Osteocyte (in vitro differentiated cells): ENCODE measurements at regions not wholly inside any gene's neighbourhood (a gene's known extent, or its start where the extent isn't known, plus 50 kb on each side); places are given as distances from the start of the nearest gene placed in this dataset.

Experiments used
- DNase-seq: peaks from one replicate; pipeline ENCODE4 v3.0.0; 2021; ENCODE audit warnings: mixed read lengths; ENCODE audit not compliant: unreplicated experiment; ENCODE audit errors: extremely low spot score
- H3K27ac Mint-ChIP-seq: one replicate; pipeline ENCODE4 v1.8.0; 2021; ENCODE audit warnings: mild to moderate bottlenecking, mixed read lengths; ENCODE audit not compliant: unreplicated experiment
- H3K27me3 Mint-ChIP-seq: one replicate; pipeline ENCODE4 v1.8.0; 2021; ENCODE audit warnings: mixed read lengths; ENCODE audit not compliant: unreplicated experiment
- H3K36me3 Mint-ChIP-seq: one replicate; pipeline ENCODE4 v1.8.0; 2021; ENCODE audit warnings: mixed read lengths; ENCODE audit not compliant: unreplicated experiment
- H3K4me1 Mint-ChIP-seq: one replicate; pipeline ENCODE4 v1.8.0; 2021; ENCODE audit warnings: mixed read lengths; ENCODE audit not compliant: unreplicated experiment
- H3K4me3 Mint-ChIP-seq: one replicate; pipeline ENCODE4 v1.8.0; 2021; ENCODE audit warnings: mild to moderate bottlenecking, moderate library complexity, mixed read lengths; ENCODE audit not compliant: unreplicated experiment
- H3K9me3 Mint-ChIP-seq: one replicate; pipeline ENCODE4 v1.8.0; 2021; ENCODE audit warnings: mixed read lengths; ENCODE audit not compliant: unreplicated experiment
- TF ChIP-seq, protein P1 (sequence below): fragments of 200-600 bp; sonication (generic); IDR thresholded peaks from 2 replicates; pipeline ENCODE4 v1.5.0; 2021; ENCODE audit warnings: antibody characterized with exemption, mild to moderate bottlenecking, moderate library complexity

GRCh38 chr1:219434923-219435297 is 178.0 kb downstream of the ZC3H11B start:
- Mint-ChIP-seq H3K36me3 (no peaks in the 10 kb centered on the region), H3K27me3 (no peaks in the 10 kb centered on the region), H3K4me3 (no peak overlapping the region), H3K4me1 (no peaks in the 10 kb centered on the region), H3K27ac (no peak overlapping the region), H3K9me3 (no peaks in the 10 kb centered on the region)
- TF ChIP-seq, protein P1, sequence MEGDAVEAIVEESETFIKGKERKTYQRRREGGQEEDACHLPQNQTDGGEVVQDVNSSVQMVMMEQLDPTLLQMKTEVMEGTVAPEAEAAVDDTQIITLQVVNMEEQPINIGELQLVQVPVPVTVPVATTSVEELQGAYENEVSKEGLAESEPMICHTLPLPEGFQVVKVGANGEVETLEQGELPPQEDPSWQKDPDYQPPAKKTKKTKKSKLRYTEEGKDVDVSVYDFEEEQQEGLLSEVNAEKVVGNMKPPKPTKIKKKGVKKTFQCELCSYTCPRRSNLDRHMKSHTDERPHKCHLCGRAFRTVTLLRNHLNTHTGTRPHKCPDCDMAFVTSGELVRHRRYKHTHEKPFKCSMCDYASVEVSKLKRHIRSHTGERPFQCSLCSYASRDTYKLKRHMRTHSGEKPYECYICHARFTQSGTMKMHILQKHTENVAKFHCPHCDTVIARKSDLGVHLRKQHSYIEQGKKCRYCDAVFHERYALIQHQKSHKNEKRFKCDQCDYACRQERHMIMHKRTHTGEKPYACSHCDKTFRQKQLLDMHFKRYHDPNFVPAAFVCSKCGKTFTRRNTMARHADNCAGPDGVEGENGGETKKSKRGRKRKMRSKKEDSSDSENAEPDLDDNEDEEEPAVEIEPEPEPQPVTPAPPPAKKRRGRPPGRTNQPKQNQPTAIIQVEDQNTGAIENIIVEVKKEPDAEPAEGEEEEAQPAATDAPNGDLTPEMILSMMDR: no peak
- DNase-seq: no peak

DNA sequence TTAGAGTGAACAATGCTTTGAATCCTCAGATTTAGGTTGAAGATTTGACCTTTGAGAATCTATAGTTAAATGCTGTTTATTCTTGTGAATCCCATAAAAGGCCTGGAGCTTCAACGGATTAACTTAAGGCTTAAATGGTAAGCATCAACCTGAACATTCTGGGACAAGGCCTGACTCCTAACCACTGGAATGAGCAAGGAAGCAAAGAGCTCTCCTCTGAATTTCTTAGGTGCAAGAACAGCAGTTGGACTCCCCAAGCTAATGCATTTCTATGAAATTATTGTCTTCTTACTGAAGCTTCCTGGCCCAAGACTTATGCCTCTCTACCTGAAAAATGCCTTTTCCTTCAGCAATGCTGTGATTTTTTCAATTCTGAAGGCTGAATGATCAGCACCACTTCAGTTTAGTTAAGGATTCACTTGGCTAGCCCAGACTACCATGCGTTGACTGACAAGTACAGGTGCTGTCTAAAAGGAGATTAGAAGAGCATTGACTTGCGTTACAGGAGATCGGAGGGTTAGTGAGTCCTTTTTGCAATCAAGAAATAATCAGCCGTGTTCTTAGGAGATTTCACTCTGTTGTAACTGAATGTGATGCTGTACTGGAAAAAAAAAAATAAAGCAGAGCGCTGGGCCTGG is 178.5 kb downstream of the ZC3H11B start:
- no peak for DNase-seq
- no peaks in the 10 kb centered on the region for H3K9me3 Mint-ChIP-seq
- TF ChIP-seq, protein P1: no peak
- no peaks in the 10 kb centered on the region for H3K36me3 Mint-ChIP-seq
- no peak overlapping the region for H3K4me3 Mint-ChIP-seq
- H3K27ac Mint-ChIP-seq: no peak overlapping the region
- H3K27me3 Mint-ChIP-seq: no peaks in the 10 kb centered on the region
- H3K4me1 Mint-ChIP-seq: no peaks in the 10 kb centered on the region

GRCh38 chr1:219433496-219434131 is 179.3 kb downstream of the ZC3H11B start:
- Mint-ChIP-seq H3K4me1 (no peaks in the 10 kb centered on the region), H3K27ac (no peak overlapping the region), H3K36me3 (no peaks in the 10 kb centered on the region), H3K27me3 (no peaks in the 10 kb centered on the region), H3K4me3 (no peak overlapping the region), H3K9me3 (no peaks in the 10 kb centered on the region)
- TF ChIP-seq, protein P1: no peak
- DNase-seq: no peak

GRCh38 chr1:219433001-219433400 is 179.9 kb downstream of the ZC3H11B start:
- Mint-ChIP-seq H3K4me1 (no peaks in the 10 kb centered on the region), H3K36me3 (no peaks in the 10 kb centered on the region), H3K27me3 (no peaks in the 10 kb centered on the region), H3K4me3 (no peak overlapping the region), H3K9me3 (no peaks in the 10 kb centered on the region), H3K27ac (no peak overlapping the region)
- DNase-seq: no peak
- TF ChIP-seq, protein P1: no peak

DNA sequence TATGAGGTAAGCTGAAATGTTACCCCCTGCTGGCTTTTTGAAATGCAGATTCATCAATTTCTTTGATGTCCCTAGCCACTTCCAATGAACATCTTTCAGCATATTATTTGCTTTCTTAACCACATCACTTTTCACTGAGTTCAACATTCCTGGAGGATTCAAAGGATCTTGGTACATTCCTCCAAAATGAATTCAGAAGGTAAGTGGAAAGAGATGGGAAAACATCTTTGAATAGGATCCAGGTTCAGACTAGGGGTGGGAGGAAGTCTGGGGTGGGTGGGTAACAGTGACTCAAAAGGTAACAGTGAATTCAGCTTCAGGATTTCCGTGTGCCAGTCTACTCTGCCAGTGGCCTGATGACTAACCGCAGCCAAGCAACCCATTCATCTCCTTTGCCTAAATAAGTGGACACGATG is 180.7 kb downstream of the ZC3H11B start:
- no peak for DNase-seq
- Mint-ChIP-seq H3K27ac (no peak overlapping the region), H3K4me3 (no peak overlapping the region), H3K27me3 (no peaks in the 10 kb centered on the region), H3K4me1 (no peaks in the 10 kb centered on the region), H3K36me3 (no peaks in the 10 kb centered on the region), H3K9me3 (no peaks in the 10 kb centered on the region)
- TF ChIP-seq, protein P1: no peak
